GM21737 (cell line): ENCODE measurements at regions not wholly inside any gene's neighbourhood (a gene's known extent, or its start where the extent isn't known, plus 50 kb on each side); places are given as distances from the start of the nearest gene placed in this dataset.

Experiments used
- ATAC-seq: cut with Tn5 transposase; IDR thresholded peaks from one replicate; pipeline ENCODE4 v1.9.1; 2021; ENCODE audit warnings: mild to moderate bottlenecking, moderate library complexity; ENCODE audit not compliant: unreplicated experiment

DNA sequence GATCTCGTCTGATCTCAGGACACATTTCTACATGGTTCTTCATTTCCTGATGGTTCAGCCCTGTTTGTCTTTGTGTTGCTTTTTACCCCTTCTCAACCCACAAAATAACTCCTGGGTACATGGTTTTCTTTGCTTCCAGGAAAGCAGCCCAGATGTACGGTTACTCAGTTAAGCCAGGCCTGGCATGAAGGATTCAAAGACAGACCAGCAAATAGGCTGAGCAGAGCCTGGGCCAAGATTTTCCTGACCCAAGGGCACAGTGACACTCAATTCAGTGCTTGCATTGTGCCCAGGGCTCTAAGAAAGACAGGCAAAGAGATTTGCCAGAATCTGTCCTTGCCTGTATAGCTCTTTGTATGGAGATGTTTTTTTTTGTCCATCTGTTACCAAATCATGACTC lies 340.8 kb upstream of the KIAA1217 start:
- no peak for ATAC-seq

DNA sequence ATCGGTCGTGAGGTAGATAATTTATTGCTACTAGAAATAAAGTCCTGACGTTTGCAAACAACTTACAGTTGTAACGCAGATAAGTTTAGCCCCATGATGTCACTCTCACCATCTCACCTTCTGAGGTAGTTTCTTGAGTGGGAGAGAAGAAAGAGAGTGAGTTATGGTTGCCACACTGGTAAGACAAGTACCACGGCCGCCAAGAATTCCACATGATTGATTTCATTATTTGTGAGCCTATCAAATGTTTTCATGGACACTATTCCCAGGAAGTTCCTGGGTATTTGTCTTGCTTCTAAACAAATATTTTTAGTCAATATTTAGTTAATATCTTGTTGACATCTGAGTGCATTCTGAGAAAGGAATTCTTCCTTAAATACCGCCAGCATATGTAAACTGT lies 339.4 kb upstream of the KIAA1217 start:
- ATAC-seq = no peak

DNA sequence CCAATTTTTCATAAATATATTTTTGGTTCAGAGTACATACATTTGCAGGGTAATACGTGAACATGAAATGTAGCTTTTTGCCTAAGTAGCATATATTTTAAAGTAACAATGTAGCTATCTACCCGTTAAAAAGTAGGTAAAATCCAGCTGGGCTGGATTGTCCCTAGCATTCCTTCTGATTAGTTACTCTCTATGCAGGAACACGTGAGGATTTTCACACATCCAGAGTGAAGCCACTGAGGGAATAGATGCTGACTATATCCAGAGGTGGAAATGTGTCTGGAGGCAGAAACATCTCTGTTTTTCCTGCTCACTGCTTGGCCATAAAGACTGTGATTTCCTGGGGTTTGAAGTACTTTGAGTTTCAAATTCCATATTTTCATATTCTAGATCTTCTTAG lies 338.9 kb upstream of the KIAA1217 start:
- no peak for ATAC-seq

DNA sequence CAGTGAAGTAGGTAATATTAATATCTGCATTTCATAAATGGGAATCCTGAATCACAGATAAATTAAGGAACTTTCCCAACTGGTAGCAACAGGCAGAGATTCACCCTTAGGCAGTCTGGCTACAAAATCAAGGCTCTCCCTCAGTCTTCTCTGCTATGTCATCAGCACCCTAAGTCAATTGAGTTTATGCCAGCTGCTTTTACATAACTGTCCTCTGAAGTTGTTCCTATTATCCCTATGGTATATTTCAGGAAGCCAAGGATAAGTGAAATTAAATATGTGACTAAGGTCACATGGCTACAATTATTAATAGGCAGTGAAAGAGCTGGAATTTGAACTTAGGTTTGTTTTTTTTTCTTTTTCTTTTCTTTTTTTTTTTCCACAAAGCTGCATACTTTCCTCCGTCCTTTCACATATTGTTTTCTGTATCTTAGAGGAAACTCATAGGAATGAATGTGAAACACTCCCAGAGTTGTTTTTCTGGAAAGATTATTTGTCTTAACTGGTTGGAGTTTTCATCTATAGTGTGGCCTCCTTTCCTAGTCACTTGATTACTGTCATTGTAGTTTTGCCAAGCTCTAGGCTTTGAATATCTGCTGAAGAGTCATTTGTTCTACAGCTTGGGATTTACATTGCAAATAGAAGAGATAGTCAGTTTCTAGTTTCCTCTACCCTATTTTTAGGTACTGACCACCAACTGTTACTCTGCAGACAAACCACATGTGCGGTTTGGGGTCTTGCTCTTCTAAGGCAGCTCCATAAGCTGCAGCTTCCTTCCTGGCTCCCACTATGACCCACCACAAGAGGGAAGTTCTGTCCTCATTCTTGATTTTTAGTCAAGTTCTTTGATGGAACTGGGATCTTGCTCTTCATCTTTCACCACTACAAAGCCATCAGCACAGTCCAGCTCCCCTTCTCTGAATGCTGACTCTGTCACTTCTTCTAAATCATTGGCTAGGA lies 338.0 kb upstream of the KIAA1217 start:
- ATAC-seq = no peak

DNA sequence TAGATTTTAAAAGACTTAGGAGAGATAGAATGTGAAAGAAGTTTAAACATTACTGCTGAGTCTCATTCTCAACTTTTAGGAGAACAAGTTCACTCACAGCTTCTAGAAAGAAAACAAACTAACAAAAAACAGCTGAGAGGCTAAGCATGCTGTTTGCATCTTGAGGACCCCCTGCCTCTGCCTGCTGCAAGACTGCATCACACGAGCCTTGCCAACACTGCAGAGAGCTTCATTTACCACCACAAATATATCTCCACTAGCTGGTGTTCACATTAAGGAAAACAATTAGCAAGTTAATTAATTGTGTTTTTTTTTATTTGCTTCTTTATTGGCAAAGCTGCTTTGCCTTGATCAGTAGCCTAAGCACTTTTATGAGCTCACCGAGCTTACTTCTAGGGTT lies 336.6 kb upstream of the KIAA1217 start:
- ATAC-seq = no peak

DNA sequence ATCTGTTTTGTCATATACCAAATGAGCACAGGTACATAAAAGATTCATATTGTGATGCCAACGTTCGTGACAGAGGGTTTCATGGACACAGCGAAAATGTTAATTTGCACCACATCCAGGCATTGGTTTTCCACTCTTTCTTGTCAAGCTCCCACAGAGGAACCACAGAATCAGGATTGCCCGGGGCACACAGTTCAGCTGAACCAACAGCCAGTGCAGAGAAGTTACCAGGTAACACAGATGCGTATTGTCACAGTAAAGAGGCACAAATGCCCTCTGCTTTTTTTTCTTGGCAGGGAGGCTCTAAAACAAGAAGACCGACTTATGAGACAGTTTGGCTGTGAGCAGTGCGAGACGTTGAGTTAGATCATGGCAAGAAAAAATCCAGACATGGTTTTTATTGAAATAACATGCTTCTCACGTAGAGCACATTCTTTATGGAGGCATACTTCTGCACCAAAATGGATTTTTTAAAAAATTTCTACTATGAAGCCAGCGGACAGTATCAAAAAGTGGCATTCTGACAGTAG lies 331.1 kb upstream of the KIAA1217 start:
- ATAC-seq = no peak

DNA sequence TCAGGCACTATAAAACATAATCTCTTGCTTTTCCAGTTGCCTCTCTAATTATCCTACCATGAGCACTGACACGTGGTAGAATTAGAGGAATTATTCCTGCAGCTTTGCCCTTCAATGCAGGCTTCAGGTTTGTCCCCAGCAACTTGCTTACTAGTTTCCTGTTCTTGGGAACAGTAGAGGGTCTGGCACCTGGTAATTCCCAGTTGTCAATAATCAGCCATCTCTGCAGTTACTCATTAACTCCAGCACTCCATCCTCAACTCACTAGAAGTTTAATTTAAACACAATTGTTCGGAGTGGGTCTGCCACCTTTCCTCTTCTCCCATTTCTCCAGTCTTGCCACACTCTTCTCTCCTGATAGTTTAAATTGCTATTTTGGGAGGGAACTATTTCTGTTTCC lies 324.3 kb upstream of the KIAA1217 start:
- no peak for ATAC-seq

DNA sequence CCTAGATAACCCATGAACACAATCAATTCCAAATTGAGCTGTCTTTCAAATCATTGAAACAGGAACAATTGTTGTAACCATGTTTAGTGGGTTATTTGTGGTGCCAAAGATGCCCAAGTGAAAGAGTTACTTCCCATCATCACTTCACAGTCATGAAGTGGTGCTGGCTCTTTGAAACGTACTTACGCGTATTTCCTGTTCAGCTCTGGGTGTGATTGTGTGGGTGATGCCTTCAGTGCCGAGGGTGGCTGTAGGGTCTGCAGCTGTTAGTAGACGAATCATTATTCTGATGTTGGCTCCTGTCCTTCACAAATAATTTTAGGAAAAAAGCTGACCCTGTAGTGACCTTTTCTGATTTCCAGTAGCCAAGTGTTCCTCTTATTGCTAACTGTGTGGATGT lies 323.1 kb upstream of the KIAA1217 start:
- no peak for ATAC-seq

DNA sequence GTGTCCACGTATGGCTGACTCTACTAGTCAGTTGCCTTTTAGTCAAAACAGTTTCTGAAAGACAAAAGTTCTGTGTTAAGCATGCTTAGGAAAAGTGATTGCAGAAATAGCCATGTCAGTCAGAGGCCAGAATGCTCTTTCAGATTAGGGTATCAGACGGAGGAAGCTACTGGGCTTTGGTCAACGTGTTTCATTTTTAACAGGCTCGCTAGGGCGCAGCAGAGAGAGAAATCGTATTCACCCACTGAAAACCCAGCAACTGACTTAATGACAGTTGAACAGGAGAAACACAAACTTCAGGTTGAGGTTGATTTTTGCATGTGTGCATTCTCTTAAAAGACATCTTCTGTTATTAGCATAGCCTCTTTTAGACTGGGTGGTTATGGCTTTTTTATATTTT lies 322.6 kb upstream of the KIAA1217 start:
- no peak for ATAC-seq

DNA sequence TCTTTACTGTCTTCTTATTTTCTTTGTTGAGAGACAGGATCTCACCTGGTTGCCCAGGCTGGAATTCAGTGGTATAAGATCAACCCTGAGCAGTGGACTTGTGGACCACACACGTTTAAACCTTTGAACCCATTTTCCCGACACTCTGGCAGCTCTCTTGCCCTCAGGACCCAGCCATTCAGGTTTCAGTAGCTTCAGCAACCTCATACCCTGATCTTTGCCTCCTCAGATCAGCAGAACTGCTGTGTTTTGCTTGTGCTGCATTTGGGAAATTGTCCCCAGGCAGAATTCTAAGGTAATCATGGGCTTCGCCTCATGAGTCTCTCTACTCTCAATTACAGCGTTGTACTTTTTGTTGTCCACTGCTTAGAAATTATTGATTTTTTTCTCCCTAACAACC lies 317.6 kb upstream of the KIAA1217 start:
- no peak for ATAC-seq

DNA sequence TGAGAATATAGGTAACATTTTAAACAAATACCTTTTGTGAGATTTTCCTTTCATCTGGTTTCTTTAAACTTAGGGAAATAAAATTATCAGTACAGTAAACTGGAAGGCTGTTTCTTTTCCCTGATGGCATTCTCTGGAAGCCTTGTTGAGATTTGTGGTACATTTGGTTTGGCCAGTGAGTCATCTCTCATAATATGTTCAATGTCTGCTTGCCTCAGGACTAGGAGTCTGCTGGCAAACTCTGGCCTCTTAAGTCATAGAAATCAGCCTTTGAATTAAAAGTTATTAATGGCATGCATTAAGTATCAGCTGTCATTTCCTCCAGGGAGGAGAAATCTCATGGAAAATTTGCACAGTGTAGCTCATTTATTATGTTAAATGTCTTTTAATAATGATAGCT lies 316.6 kb upstream of the KIAA1217 start:
- no peak for ATAC-seq

DNA sequence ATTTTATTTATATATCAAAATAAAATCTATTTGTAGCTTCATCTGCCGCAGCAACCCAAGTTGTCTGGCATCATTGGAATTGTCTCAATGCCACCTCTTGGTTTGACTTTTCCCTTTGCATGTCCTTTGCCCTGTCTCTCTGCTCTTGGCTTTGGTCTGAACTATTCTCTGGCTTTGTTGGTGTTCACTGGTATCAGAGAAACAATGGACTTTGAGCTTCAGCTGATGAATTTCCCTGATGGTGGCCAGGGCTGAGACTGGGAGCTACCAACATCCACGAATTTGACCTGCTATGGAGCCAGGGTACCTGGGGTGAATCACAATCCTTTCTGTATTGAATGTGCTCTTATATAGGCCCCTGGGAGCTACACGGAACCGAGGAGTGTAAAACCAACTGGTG lies 311.7 kb upstream of the KIAA1217 start:
- no peak for ATAC-seq

DNA sequence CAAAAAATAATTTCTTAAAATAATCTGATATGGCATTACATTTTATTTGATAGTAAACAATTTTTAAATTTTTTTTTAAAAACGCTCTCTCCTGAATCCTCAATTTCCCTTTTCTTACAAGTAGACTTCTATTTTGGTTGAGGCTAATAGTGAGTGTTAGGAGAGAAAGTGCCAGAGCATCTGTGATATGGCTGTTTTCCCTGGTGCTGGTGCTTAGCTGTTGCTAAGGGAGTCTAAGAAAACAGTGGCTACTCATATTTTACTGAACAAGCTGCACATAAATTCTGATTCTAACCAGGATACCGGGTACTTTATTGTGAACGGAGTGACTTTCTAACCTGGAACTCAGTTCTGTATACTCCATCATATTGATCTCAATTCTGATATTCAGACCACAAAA lies 311.1 kb upstream of the KIAA1217 start:
- ATAC-seq = no peak

DNA sequence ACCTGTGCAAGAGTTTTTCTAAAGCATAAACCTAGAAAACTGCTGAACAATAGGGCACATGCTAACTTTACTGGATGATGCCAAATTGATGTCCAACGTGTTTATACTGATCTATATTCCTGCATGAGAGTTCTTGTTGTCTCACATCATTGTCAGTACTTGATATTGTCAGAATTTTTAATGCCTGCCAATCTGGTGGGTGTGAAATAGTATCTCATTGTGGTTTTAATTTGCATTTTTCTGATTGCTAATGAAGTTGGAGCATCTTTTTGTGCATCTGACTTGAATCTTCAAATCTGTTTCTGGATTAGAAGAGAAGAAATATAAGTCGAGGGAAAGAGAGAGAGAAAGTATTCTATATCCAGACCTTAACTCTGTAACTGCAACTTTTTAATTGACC lies 309.8 kb upstream of the KIAA1217 start:
- no peak for ATAC-seq

DNA sequence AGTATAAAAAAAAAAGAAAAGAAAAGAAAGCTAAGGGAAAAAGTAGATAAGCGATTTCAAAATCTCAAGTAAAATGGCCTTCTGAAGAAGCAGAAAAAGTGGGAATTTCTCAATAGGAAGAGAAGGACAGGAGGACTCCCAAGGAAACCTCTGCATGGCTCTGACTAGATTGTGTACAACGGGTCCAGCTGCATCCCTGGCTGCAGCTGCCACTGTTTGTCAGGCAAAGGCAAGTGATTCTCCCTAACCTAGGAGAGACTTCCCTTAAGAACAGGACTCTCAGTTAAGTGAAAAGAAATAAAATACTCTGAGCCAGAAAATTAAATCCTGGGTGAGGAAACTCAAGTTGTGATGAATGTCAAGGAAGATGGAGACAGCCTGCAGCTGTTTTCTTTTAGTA lies 298.6 kb upstream of the KIAA1217 start:
- no peak for ATAC-seq

DNA sequence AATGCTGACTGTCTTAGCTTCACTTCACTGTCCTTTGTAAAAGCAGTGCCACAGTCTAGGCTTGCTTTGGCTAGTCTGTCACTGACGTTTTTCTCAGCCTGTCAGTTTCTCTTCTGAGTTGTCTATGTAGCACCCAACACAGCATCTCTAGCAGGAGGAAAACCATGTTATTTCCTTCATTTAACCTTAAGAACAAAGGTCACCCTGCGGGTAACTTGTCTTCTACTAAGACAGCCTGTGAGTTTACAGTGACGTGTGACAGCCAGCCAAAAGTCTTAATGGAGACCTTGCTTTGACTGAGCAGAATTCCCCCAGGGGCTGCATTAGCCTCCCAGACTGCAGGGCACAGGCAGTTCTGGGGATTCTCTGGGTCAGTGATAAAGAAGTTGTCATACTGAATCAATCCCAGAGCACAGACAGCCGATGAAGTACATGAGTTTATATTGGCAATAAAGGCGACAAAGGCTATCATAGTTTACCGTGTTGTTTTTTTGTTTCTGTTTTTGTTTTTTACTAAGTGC lies 296.0 kb upstream of the KIAA1217 start:
- no peak for ATAC-seq

DNA sequence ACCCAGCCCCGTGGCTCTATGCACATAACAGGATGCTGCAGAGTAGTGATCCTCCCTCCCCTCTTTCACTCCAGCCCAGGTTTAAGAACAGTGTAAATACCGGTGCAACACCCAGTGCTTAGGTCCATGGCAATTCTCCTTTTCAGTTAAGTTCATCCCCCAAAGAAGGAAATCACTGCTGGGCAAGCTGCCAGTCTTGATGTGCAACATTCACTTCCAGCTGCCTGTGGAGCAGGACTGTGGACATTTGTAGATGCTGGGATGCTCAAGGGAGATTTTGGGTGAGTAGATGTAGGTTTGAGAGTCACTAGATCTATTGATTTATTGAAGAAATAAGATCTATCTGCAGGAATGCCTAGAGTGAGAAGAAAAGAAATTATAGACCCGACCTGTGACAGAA lies 294.3 kb upstream of the KIAA1217 start:
- ATAC-seq = no peak

DNA sequence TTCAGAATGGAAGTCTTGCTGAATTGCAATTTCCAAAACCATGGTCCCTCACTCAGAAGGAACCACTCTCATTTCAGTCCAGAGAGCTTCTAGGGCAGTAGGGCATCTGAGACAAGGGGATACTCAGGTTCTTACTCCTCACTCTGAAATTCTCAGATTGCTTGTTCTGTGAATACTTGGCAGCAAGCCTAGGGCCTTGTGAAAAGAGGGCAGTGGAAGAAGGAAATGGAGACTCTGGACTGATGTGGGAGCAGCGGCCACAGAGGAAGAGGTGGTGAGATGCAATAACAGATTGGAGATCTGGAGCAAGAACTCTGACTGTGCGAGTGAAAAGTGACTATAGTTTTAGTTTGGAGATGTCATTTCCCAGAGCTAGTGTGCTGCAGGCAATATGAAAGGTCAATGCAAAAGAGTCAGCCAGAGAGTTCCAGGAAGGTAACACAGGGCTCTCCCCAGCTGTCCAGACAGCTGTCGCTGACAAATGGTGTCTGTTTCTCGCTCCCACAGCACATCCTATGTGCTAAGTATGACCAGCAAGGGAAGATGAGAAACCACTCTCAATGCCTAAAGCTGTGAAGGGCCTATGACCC lies 291.6 kb upstream of the KIAA1217 start:
- no peak for ATAC-seq

DNA sequence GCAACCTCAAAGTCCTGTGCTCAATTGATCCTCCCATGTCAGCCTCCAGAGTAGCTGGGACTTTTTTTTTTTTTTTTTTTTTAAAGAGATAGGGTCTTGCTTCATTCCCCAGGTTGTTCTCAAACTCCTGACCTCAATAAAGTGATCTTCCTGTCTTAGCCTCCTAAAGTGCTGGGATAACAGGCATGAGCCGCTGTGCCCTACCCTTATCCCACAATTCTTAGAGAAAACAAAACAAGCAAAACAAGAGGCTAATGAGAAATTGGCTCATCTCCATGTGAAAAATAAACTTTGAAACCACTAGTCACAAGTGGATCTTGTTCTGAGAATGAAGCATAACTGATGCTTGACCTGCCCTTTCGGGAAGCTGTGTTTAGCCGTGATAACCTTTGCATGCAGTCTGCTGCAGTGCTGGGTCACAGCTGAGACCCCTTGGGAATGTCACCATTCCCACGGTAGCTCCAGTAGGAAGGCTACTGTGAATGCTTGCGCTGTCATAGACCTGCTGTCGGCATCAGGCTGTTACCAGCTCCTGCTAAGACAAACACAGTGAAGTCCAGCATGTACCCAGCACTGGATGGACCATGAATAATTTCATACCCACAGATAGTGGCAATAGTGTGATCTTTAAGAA lies 290.7 kb upstream of the KIAA1217 start:
- ATAC-seq = no peak

DNA sequence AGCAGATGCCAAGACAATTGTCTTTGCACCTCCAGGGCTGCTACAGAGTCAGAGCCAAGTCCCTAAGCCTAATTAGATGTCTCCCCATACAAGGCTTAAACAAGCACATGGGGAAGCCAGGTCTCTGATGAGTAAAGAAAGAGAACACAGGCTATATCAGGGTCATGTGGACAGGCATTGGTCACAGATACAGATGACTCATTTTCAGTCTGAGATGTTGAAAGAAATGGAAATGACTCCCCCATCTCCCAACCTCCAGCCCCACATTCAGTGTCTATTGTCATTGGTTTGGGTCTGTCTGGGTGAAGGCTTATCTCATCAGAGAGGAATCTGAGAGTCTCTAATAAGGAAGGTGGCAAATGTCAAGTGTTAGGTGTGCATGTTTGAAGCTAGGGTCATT lies 290.1 kb upstream of the KIAA1217 start:
- ATAC-seq = no peak

DNA sequence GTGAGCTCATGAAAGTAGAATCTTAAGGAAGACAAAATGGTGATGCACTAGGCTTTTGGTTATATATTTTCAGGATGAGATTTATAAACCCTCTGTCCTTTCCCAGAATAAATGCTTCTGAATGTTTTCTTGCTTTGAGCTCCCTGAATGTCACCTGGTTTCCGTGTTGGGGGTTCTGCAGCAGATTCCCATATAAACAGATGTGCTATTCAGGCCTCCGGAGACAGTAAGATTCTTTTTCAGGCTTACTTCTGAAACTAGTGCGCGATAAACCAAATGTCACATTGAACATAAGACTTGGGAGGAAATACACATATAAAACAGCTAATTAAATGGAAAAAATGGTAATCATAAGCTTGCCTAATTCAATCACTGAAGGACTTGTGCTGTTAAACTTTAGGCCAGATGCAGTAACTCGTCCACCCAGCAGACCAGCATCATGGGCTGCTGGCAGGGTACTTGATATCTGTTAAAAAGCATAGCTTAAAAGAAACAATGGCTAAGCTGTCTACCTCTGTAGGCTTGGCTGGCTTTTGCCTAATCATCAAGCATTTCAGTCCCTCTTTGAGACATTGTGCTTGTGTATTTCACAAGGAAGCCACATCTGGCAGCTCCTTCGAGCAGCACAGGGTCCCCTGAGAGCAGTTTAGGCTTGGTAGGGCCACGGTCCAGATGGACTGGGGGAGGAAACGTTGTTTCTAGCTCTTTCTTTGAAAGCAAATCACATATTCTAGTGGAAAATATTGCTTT lies 281.2 kb upstream of the KIAA1217 start:
- ATAC-seq = no peak
